NOMO-1 (cell line): ENCODE measurements at regions not wholly inside any gene's neighbourhood (a gene's known extent, or its start where the extent isn't known, plus 50 kb on each side); places are given as distances from the start of the nearest gene placed in this dataset.

ENCODE experiments used
- DNase-seq, 2 experiments: peaks; one replicate each; lab custom pipeline; 2025; ENCODE audit not compliant: unreplicated experiment in 2 of 2; lab: John Stamatoyannopoulos, UW

GRCh38 chr17:68182940-68183551, 64.8 kb upstream of the AMZ2 start:
- no peak for DNase-seq

DNA sequence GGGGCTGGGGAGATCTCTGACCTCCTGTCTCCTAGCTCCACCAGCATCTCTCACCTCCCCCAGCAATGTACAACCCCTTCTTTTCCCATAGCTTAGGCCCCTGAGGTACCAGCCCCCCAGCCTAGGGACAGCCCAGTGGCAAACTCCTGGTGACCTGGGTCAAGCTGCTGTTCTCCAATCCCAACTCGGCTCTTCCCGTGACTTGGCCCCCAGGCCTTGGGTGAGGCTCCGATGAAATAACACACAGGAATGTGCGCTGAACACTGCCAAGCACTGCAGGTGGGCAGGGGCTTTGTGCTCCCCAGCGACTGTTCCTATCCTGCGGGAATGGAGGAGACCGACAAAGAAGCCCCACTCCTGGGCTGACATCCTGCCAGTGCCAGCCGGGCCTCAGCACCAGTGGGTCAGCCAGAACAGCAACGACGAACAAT, 63.7 kb upstream of the AMZ2 start:
- DNase-seq, result no peak

GRCh38 chr17:68184816-68185436, 62.9 kb upstream of the AMZ2 start:
- no peak for DNase-seq

DNA sequence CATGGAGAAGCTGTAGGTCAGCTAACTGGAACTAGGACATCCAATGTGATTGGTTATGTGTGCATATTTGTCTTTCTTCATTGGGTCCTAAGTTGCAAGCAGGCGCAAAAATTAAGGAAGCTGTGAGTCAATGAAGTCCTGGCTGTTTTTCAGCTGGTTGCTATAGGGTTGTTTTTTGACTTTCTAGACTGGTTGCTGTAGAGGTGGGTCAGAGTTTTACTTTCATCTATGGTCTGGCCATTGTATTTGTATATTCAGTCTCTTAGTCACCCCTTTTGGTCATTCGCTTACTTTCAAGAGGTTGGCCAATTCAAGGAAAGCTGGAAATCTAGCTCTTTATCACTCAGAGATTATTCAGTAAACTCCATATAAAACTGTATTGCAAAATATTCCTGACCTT, 62.0 kb upstream of the AMZ2 start:
- no peak for DNase-seq

DNA sequence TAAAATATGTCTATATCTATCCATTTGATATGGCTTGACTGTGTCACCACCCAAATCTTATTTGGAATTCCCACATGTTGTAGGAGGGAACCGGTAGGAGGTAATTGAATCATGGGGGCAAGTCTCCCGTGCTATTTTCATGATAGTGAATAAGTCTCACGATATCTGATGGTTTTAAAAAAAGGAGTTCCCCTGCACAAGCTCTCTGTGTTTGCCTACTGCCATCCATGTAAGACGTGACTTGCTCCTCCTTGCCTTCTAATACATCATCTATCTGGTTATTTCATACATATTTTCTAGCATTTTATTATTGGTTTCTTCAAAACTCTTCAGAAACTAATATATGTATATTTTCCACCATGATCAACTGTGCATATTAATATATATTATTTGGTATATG, 57.3 kb upstream of the AMZ2 start:
- DNase-seq, result no peak

GRCh38 chr17:68195667-68196393, 52.0 kb upstream of the AMZ2 start:
- no peak for DNase-seq

DNA sequence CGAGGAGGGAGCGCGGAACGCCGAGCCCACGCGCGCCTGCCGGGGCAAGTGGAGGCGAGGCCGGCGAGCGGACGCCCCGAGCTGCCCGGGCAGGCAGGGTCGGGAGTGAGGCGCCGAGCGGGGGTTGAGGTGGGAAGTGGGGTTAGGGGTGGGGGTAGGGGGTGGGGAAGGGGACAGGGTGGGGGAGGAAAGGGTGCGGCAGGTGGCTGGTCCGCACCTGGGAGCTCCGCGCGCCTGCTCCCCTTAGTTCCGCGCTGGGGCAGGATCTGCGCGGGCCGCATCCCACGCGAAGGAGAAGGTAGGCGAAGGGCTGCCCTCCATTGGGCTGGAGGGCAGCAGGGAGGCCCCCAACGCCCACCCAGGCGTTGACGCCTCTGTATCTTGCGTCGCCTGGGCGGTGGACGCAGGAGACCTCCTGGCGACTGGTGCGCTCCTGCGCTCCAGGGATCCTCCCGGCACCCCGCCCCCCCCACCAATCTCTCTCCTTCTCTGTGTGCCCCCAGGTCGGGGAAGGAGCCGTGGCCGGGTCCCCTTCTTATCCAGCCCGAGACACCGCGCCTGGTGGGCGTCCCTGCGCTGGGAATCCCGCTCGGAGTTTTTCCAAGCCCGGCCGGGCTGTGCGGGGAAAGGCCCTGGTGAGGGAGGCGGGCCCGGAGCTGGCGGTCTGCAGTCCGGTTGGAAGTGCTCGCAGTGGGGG, 51.3 kb upstream of the AMZ2 start:
- no peak for DNase-seq

DNA sequence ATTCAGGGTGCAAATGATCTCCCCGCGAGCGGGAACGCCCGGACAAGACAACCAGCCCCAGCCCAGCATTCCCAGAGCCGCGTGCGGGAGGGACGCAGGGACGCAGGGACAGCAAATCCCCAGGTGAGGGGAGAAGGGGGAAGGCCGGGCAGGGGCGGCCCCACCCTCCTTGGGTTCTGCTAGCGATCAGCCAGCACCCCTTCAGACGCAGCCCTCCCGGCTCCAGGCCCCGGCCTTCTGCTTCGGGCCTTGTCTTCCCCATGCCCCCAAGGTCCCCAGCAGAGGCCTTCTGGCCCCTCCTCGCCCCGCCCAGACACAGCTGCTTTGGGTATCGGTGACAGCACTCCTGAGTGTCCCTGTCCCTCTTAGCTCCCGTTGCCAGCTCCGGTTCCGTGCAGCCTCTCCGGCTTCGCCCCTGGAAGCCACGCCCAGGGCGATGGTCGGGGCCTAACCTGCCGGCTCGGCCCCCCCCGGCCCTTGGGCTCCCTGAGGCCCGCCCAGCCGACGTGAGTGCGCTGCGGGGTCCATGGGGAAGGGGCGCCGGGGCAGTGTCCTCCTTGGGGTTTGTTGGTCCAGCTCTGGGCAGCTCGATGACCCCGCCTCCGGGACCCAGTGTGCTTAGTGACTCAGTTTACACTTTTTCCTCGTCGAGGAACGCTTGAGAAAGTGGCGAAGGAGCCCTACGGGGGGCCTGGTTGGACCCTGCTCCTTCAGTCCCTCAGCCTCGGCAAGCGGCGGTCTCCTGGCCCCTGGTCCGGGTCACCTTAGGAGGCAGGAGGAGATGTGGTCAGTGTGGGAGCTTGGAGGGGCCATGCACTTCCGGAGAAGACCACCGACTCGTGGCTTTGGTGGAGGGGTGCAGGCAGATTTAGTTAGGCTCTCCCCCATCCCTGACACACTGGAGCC, 50.5 kb upstream of the AMZ2 start:
- DNase-seq, result no peak

DNA sequence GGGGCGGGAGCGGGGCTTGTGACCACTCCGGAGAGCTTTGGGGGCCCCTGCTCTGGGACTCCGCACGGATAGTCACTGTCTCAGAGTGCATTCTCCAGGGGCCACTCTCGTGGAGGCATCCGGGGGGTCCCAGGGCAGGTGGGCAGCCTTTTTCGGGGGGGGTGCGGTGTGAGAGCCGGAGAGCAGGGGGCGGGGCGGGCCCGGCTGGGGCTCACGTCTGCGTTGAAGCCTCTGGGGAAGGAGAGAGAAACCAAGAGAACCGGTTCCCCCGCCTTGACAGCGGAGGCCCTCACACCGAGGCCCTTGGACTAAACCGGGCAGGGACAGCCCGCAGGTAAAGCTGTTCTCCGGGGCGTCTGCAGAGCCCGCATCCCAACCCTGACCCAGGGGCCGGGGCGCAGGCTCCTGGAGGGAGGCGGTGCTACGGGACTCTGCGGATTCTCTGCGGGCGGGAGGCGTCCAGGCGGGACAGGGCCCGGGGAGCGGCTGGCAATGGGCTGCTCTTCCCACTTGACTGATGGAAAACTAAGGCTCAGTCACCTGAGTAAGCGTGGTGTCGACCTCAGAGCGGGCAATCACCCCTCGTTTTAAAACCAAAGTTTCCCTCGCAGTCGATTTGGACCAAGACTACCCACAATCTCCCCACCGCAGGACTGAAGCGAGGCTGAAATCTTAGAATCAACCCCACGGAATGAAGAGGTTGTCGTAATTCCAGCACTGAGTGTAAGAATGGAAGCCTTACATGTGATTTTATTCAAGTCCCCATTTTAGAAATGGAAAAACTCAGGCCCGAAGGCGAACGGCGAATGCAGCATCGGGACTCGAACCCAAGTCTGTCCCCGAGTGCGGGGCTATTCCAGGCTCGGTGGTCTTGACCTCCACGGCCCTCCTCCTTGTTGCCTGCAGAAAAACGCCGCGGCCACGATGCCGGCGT, 49.6 kb upstream of the AMZ2 start:
- DNase-seq, result no peak
